ENCODE measurements at regions not wholly inside any gene's neighbourhood (a gene's known extent, or its start where the extent isn't known, plus 50 kb on each side); places are given as distances from the start of the nearest gene placed in this dataset.

DNA sequence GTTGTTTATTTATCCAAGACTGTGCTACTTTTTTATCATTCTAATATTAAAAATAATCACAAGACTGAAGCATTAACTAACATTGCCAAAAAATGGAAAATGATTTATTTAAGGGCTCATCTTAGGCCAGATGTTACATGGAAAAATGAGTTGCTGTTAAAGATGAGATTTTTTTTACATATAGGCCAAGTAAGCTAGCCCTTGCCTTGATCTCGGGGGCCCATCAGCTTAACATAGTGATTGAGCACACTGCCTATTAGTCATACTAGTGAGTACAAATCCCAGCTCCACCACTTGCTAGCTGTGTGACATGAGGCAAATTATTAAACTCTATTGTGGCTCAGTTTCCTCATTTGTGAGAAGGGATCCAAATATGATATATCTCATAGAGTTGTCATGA lies 275.9 kb upstream of the SNX7 start:
- no peak for TF ChIP-seq POLR2A (IDR thresholded peaks at IDR 0.05)
- TF ChIP-seq, protein P1, sequence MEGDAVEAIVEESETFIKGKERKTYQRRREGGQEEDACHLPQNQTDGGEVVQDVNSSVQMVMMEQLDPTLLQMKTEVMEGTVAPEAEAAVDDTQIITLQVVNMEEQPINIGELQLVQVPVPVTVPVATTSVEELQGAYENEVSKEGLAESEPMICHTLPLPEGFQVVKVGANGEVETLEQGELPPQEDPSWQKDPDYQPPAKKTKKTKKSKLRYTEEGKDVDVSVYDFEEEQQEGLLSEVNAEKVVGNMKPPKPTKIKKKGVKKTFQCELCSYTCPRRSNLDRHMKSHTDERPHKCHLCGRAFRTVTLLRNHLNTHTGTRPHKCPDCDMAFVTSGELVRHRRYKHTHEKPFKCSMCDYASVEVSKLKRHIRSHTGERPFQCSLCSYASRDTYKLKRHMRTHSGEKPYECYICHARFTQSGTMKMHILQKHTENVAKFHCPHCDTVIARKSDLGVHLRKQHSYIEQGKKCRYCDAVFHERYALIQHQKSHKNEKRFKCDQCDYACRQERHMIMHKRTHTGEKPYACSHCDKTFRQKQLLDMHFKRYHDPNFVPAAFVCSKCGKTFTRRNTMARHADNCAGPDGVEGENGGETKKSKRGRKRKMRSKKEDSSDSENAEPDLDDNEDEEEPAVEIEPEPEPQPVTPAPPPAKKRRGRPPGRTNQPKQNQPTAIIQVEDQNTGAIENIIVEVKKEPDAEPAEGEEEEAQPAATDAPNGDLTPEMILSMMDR (IDR thresholded peaks at IDR 0.05): no peak
